ENCODE measurements at regions not wholly inside any gene's neighbourhood (a gene's known extent, or its start where the extent isn't known, plus 50 kb on each side); places are given as distances from the start of the nearest gene placed in this dataset.

GRCh38 chr1:195697130-195697529, 911.1 kb downstream of the KCNT2 start:
- no peak for TF ChIP-seq ARNTL (CRISPR knock-in tag; IDR thresholded peaks at IDR 0.05; ENCODE audit: borderline replicate concordance, low read depth)
- no peak for TF ChIP-seq CREB5 (CRISPR knock-in tag; IDR thresholded peaks at IDR 0.05; ENCODE audit: low read depth)
- no peak for TF ChIP-seq BACH2 (CRISPR knock-in tag; IDR thresholded peaks at IDR 0.05; ENCODE audit: borderline replicate concordance)
